ENCODE measurements at regions not wholly inside any gene's neighbourhood (a gene's known extent, or its start where the extent isn't known, plus 50 kb on each side); places are given as distances from the start of the nearest gene placed in this dataset.

- TF ChIP-seq CTCF (IDR thresholded peaks at IDR 0.05) = no peak
- TF ChIP-seq POLR2A (IDR thresholded peaks at IDR 0.05) = no peak
These were observed 60.9 kb upstream of the WSB1 start for GRCh38 chr17:27233059-27233458.

Data from vagina (tissue), 2 donors.